OCI-LY1 (cell line): ENCODE measurements at regions not wholly inside any gene's neighbourhood (a gene's known extent, or its start where the extent isn't known, plus 50 kb on each side); places are given as distances from the start of the nearest gene placed in this dataset.

Experiments
- H2AFZ ChIP-seq: fragments of 200-600 bp; sonication (generic), shearing (Covaris generic); 2 replicates; pipeline ENCODE4 v1.6.0; 2014; ENCODE audit warnings: antibody characterized with exemption, mild to moderate bottlenecking, low read length
- H3F3A ChIP-seq: fragments of 200-600 bp; sonication (generic), shearing (Covaris generic); 2 replicates; pipeline ENCODE4 v1.6.0; 2014; ENCODE audit warnings: mild to moderate bottlenecking, antibody characterized with exemption, low read length, moderate library complexity; ENCODE audit not compliant: insufficient read depth
- H3K27ac ChIP-seq: fragments of 200-600 bp; sonication (generic); 2 replicates; pipeline ENCODE4 v1.5.1; 2014; ENCODE audit warnings: low read length, mixed run types, mild to moderate bottlenecking, low read depth; ENCODE audit not compliant: poor library complexity, severe bottlenecking
- H3K27me3 ChIP-seq: fragments of 200-600 bp; sonication (generic); 2 replicates; pipeline ENCODE4 v1.6.0; 2014; ENCODE audit warnings: antibody characterized with exemption, mild to moderate bottlenecking, low read length, moderate library complexity; ENCODE audit not compliant: insufficient read depth
- H3K36me3 ChIP-seq: fragments of 200-600 bp; sonication (generic); 2 replicates; pipeline ENCODE4 v1.6.1; 2014; ENCODE audit warnings: mild to moderate bottlenecking, antibody characterized with exemption, low read length, moderate library complexity, mixed read lengths; ENCODE audit not compliant: insufficient read depth
- H3K4me1 ChIP-seq: fragments of 200-600 bp; sonication (generic); 2 replicates; pipeline ENCODE4 v1.5.1; 2014; ENCODE audit warnings: mild to moderate bottlenecking, low read length, moderate library complexity; ENCODE audit not compliant: insufficient read depth, severe bottlenecking
- H3K4me2 ChIP-seq: fragments of 200-600 bp; sonication (generic), shearing (Covaris generic); 2 replicates; pipeline ENCODE4 v1.6.1; 2014; ENCODE audit warnings: low read length
- H3K4me3 ChIP-seq: fragments of 200-600 bp; sonication (generic); 2 replicates; pipeline ENCODE4 v1.5.1; 2014; ENCODE audit warnings: low read length, low read depth, mild to moderate bottlenecking, mixed read lengths; ENCODE audit not compliant: poor library complexity, severe bottlenecking
- H3K79me2 ChIP-seq: fragments of 200-600 bp; shearing (Covaris generic); 2 replicates; pipeline ENCODE4 v1.6.1; 2016; ENCODE audit warnings: mixed run types, low read length, mixed read lengths; ENCODE audit not compliant: insufficient read depth
- H3K9ac ChIP-seq: fragments of 200-600 bp; sonication (generic), shearing (Covaris generic); 2 replicates; pipeline ENCODE4 v1.6.1; 2014; ENCODE audit warnings: mild to moderate bottlenecking, low read length, mixed read lengths
- H3K9me2 ChIP-seq: fragments of 200-600 bp; sonication (generic), shearing (Covaris generic); 2 replicates; pipeline ENCODE4 v1.6.1; 2014; ENCODE audit warnings: low read depth, mild to moderate bottlenecking, low read length, mixed read lengths
- H3K9me3 ChIP-seq: fragments of 200-600 bp; shearing (Covaris generic); 2 replicates; pipeline ENCODE4 v1.6.1; 2014; ENCODE audit warnings: low read length, mixed read lengths
- H4K20me1 ChIP-seq: fragments of 200-600 bp; sonication (generic), shearing (Covaris generic); 2 replicates; pipeline ENCODE4 v1.6.0; 2016; ENCODE audit warnings: mild to moderate bottlenecking, low read length; ENCODE audit not compliant: insufficient read depth
- EZH2 ChIP-seq: fragments of 200-600 bp; sonication (generic), shearing (Covaris generic); IDR thresholded peaks from 2 replicates; pipeline ENCODE4 v1.8.0; 2017; ENCODE audit warnings: borderline replicate concordance, mixed run types, mild to moderate bottlenecking, antibody characterized with exemption, low read length, moderate library complexity, mixed read lengths
- TF ChIP-seq, protein P1 (sequence below): fragments of 200-600 bp; sonication (generic), shearing (Covaris generic); IDR thresholded peaks from 2 replicates; pipeline ENCODE4 v1.5.1; 2017; ENCODE audit warnings: mild to moderate bottlenecking, antibody characterized with exemption, low read length, moderate library complexity, mixed read lengths

DNA sequence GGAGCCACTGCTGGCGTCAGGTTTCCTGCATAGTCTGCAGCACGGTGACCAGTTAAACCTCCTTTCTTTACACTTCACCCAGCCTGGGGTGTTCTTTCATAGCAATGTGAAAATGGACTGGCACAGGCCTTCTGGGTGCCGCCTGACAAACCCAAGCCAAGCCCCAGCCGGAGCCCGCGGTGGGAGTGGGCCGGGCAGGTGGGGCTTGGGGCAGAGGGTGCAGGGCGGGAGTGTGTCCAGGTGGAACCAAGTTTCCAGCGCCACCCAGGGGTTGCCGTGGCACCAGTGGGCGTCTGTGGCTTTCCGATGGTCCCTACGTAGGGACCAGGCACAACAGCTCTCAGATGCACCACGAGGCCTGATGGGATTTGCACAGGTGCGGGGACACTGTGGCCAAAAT lies 75.8 kb downstream of the RTP5 start:
- no peak for TF ChIP-seq EZH2
- TF ChIP-seq, protein P1, sequence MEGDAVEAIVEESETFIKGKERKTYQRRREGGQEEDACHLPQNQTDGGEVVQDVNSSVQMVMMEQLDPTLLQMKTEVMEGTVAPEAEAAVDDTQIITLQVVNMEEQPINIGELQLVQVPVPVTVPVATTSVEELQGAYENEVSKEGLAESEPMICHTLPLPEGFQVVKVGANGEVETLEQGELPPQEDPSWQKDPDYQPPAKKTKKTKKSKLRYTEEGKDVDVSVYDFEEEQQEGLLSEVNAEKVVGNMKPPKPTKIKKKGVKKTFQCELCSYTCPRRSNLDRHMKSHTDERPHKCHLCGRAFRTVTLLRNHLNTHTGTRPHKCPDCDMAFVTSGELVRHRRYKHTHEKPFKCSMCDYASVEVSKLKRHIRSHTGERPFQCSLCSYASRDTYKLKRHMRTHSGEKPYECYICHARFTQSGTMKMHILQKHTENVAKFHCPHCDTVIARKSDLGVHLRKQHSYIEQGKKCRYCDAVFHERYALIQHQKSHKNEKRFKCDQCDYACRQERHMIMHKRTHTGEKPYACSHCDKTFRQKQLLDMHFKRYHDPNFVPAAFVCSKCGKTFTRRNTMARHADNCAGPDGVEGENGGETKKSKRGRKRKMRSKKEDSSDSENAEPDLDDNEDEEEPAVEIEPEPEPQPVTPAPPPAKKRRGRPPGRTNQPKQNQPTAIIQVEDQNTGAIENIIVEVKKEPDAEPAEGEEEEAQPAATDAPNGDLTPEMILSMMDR = no peak
- H3K9me3 ChIP-seq = no peaks in the 10 kb centered on the region
- no peak overlapping the region for H2AFZ ChIP-seq
- H3K27ac ChIP-seq = no peak overlapping the region
- no peaks in the 10 kb centered on the region for H3K27me3 ChIP-seq
- H3K79me2 ChIP-seq = no peaks in the 10 kb centered on the region
- H3K4me3 ChIP-seq = no peak overlapping the region
- H3F3A ChIP-seq = no peaks in the 10 kb centered on the region
- H3K9ac ChIP-seq = no peak overlapping the region
- H3K4me2 ChIP-seq = no peak overlapping the region
- H3K4me1 ChIP-seq = no peaks in the 10 kb centered on the region
- no peaks in the 10 kb centered on the region for H4K20me1 ChIP-seq
- H3K36me3 ChIP-seq = no peaks in the 10 kb centered on the region
- no peaks in the 10 kb centered on the region for H3K9me2 ChIP-seq

DNA sequence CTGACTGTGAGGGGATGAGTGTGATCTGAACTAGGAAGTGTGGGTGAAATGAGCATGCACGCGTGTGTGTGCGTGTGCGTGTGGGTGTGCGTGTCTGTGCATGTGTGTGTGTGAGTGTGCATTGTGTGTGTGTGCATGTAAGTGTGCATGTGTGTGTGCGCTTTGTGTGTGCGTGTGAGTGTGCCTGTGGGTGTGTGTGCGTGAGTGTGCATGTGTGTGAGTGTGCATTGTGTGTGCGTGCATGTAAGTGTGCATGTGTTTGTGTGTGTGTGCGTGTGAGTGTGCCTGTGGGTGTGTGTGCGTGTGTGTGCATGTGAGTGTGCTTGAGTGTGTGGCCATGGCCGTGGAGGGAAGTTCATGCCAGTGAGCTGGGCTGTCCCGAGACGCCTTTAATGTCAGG lies 76.3 kb downstream of the RTP5 start:
- Histone ChIP-seq H3K9me2 (no peaks in the 10 kb centered on the region), H3K4me2 (no peak overlapping the region), H4K20me1 (no peaks in the 10 kb centered on the region), H3K4me3 (no peak overlapping the region), H3K36me3 (no peaks in the 10 kb centered on the region), H3K4me1 (no peaks in the 10 kb centered on the region), H3K79me2 (no peaks in the 10 kb centered on the region), H3K9me3 (no peaks in the 10 kb centered on the region), H3K27me3 (no peaks in the 10 kb centered on the region), H3K27ac (no peak overlapping the region), H3F3A (no peaks in the 10 kb centered on the region), H2AFZ (no peak overlapping the region), H3K9ac (no peak overlapping the region)
- no peak for TF ChIP-seq EZH2
- TF ChIP-seq, protein P1 = no peak

GRCh38 chr2:241946306-241947003 lies 76.9 kb downstream of the RTP5 start:
- Histone ChIP-seq H3K4me1 (no peaks in the 10 kb centered on the region), H3K36me3 (no peaks in the 10 kb centered on the region), H3K9me2 (no peaks in the 10 kb centered on the region), H3K9me3 (no peaks in the 10 kb centered on the region), H3F3A (no peaks in the 10 kb centered on the region), H3K4me3 (no peak overlapping the region), H3K4me2 (no peak overlapping the region), H3K79me2 (no peaks in the 10 kb centered on the region), H4K20me1 (no peaks in the 10 kb centered on the region), H3K9ac (no peak overlapping the region), H2AFZ (no peak overlapping the region), H3K27me3 (no peaks in the 10 kb centered on the region), H3K27ac (no peak overlapping the region)
- TF ChIP-seq EZH2 = no peak
- TF ChIP-seq, protein P1 = no peak
